ENCODE measurements at regions not wholly inside any gene's neighbourhood (a gene's known extent, or its start where the extent isn't known, plus 50 kb on each side); places are given as distances from the start of the nearest gene placed in this dataset.
"Not testable (repeated sequence)": the region's sequence is repeated elsewhere in the genome, so short reads cannot be mapped to it uniquely, and the experiment has no call there.

- DNase-seq (ENCODE audit: low spot score), result no peak
Observed at GRCh38 chr21:25234857-25235801, 372.2 kb downstream of the MRPL39 start.

DNA sequence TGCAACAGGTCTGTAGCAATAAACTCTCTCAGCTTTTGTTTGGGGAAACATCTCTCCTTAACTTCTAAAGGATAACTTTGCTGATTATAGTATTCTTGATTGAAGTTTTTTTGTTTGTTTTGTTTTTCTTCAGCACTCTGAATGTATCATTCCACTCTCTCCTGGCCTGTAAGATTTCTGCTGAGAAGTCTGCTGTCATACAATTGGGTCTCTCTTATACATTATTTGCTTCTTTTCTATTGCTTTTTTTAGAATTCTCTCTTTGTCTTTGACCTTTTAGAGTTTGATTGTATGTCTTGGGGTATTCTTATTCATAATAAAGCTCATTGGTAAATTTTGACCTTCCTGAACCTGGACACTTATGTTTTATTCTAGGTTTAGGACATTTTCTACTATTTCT lies 386.3 kb downstream of the MRPL39 start:
- DNase-seq (ENCODE audit: low spot score), result no peak

GRCh38 chr21:25220169-25220568 lies 387.1 kb downstream of the MRPL39 start:
- DNase-seq (ENCODE audit: low spot score), result no peak

GRCh38 chr21:25215698-25216384 lies 391.4 kb downstream of the MRPL39 start:
- DNase-seq (ENCODE audit: low spot score), result no peak

DNA sequence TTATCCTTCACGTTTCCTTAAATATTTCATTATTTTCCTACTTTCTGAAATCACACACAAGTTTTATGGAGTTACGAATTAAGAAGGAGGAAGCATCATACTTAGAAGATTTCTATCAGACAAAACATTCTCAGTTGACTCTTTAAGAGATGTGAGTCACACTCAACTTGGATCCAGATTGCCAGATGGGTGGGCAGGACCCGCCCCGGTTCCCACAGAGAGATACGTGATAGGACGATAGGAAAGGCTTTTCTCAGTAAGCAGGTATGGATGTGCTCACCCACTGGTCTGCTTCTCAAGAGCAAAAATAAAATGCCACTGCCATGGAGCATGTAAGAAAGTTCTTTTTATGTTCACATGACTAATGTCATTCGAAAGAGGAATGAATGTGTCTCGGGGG lies 392.6 kb downstream of the MRPL39 start:
- no peak for DNase-seq (ENCODE audit: low spot score)

GRCh38 chr21:25199944-25200343 lies 407.3 kb downstream of the MRPL39 start:
- no peak for DNase-seq (ENCODE audit: low spot score)

- DNase-seq (ENCODE audit: low spot score), result no peak
Observed at GRCh38 chr21:25191141-25191540, 416.1 kb downstream of the MRPL39 start.

GRCh38 chr21:25189497-25189896 lies 417.8 kb downstream of the MRPL39 start:
- DNase-seq (ENCODE audit: low spot score), result no peak

GRCh38 chr21:25188677-25189079 lies 418.6 kb downstream of the MRPL39 start:
- no peak for DNase-seq (ENCODE audit: low spot score)

DNA sequence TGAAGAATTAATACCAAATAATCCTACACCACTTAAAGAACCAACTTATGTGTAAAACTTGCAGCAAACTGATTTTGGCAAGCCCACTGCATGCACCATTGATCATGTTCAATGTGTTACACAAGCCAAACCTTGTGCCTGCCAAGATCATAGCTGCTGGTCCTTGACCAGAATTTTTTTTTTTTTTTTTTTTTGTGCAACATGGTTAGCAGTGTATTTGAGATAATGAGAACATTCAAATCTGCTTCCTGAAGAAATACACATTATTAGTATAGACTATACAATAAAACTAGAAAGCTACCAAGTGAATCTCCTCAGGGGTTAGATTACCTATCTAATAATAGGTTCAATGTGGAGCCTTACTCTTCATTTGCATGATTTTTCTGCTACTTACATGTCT lies 421.0 kb downstream of the MRPL39 start:
- no peak for DNase-seq (ENCODE audit: low spot score)

DNA sequence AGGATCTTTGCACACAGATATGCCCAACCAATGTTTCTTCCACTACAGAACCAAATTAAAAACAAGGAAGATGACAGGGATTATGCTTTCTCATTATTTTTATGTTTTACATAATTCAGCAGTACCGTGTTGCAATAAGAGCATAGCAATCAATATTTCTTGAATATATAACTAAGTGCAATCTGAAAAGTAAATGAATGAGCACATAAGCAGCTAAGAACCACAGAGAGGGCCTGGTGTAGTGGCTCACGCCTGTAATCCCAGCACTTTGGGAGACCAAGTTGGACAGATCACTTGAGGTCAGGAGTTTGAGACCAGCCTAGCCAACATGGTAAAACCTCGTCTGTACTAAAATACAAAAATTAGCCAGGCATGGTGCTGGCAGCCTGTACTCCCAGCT lies 423.7 kb downstream of the MRPL39 start:
- no peak for DNase-seq (ENCODE audit: low spot score)

DNA sequence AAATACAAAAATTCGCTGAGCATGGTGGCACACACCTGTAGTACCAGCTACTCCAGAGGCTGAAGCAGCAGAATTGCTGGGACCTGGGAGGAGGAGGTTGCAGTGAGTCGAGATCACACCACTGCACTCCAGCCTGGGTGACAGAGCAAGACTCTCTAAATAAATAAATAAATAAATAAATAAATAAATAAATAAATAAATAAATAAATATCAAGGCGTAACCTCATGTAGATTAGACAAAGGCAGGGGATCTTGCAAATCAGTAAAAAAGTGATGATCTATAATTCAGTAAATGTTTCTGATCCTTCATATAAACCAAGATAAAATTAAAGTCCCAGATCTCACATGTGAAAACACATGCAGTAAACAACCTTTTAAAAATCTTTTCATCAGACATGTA lies 425.6 kb downstream of the MRPL39 start:
- DNase-seq (ENCODE audit: low spot score), result not testable (repeated sequence)

- no peak for DNase-seq (ENCODE audit: low spot score)
Observed at GRCh38 chr21:25179116-25179515, 428.2 kb downstream of the MRPL39 start.

DNA sequence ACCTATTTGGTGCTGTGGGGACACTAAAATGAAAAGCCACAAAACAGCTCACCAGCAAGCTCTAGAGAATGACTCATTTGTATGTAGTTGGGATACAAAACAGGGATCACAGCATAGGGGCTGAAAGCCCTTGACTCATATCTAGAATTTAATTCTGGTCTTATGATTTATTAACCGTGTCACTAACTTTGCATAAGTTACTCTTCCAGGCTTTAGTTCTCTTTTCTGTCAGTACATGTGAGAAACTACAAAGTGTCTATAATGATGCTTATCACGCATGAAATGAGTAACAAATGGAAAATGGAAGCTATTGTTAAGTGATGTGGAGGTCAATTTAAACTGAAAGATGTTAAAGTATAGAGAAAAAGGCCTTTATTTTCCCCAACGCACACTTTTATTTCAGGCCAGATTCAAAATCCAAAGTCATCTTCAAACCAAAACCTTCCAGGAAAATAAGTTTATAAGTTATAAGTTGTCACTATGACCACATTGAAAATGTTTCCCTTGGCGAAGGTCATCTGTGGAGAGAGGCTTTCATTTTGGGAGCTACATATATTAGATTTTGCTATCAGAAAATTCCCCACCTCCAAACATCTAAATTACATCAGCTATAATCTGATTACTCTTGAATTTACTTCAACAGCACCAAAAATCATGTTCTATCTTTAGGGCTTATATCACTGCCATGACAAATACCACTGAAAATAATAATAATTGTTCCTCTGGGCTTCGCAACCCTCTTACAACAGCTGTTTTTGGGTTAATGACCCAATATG lies 430.5 kb downstream of the MRPL39 start:
- DNase-seq (ENCODE audit: low spot score), result no peak

DNA sequence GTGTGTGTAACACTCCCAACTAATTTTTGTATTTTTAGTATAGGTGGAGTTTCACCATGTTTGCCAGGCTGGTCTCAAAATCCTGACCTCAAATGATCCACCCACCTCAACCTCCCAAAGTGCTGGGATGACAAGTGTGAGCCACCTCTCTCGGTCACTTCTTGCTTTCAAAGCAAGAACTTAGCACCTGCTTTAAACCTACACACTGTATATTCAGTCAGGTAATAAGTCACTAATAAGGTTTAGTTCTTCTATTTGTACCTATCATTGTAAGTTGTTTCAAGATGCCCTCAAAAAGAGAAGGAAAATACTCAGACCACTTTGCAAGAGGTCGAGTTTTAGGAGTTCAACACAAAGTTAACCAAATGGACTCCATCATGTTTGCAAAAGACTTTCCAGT lies 431.3 kb downstream of the MRPL39 start:
- DNase-seq (ENCODE audit: low spot score), result no peak

DNA sequence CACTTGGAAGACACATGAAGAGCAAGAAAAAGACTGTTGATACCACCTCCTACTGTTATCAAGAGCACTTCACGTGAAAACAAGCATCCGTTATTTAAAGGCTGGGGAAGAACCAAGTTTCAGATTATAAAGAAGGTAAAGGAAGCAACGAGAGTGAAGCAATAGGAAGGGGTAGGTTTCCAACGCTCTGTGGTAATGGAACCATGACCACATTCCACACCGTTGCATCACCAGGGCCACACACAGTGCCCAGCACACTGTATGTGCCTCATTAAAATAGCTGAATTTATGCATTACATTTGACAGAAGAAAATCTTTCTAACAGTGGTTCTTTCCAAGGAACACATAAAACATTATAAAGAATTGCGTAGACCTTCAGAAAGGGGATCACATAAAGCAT lies 435.8 kb downstream of the MRPL39 start:
- DNase-seq (ENCODE audit: low spot score), result no peak

DNA sequence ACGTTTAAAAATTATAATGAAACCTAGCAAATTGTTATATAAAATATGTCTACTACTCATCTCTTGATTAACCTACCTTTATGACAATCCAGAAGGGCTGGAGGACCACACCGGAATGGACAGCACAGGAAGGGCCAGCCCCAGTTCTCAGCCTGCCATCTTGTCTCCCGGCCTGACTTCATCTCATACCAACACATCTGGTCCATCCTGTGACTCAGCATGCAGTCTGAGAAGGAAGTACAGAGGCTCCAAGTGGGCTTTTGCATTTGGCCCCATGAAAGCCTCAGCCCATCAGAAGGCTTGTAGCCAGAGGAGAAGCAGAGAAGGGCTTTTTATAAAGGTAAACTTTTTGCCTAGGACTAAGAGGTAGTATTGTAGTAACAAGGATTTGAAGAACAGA lies 436.6 kb downstream of the MRPL39 start:
- DNase-seq (ENCODE audit: low spot score), result no peak

DNA sequence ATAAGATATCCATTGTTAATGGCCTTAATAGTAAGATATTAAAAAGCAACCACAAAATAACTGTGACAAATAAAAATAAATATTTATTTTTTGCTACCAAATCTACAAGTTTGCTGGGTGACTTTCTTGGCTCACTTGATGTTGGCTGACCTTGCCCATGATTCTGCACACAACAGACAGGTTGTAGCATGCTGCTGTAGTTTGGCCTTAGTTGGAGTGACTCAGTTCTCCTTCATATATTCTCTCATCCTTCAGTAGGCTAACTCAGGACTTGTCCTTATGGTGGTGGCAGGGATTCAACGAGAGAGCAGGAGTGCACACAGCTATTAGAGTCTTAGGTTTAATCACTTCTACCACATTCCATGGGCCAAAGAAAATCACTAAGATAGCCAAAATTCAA lies 437.9 kb downstream of the MRPL39 start:
- no peak for DNase-seq (ENCODE audit: low spot score)

DNA sequence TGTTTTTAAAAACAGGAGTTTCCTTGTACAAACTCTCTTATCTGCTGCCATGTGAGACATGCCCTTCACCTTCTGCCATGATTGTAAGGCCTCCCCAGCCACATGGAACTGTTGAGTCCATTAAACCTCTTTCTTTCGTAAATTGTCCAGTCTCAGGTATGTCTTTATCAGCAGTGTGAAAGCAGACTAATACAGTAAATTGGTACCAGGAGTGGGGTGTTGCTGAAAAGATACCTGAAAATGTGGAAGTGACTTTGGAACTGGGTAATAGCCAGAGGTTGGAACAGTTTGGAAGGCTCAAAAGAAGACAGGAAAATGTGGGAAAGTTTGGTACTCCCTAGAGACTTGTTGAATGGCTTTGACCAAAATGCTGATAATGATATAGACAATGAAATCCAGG lies 440.4 kb downstream of the MRPL39 start:
- DNase-seq (ENCODE audit: low spot score), result not testable (repeated sequence)

GRCh38 chr21:25161571-25161970 lies 445.7 kb downstream of the MRPL39 start:
- DNase-seq (ENCODE audit: low spot score), result no peak

DNA sequence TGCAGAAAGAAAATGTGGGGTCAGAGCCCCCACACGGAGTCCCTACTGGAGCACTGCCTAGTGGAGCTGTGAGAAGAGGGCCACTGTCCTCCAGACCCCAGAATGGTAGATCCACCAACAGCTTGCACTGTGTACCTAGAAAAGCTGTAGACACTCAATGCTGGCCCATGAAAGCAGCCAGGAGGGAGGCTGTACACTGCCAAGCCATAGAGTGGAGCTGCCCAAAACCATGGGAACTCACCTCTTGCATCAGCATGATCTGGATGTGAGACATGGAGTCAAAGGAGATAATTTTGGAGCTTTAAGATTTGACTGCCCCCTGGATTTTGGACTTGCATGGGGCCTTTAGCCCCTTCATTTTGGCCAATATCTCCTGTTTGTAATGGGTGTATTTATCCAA lies 452.3 kb downstream of the MRPL39 start:
- not testable (repeated sequence) for DNase-seq (ENCODE audit: low spot score)

GRCh38 chr21:25149022-25149421 lies 458.3 kb downstream of the MRPL39 start:
- no peak for DNase-seq (ENCODE audit: low spot score)

DNA sequence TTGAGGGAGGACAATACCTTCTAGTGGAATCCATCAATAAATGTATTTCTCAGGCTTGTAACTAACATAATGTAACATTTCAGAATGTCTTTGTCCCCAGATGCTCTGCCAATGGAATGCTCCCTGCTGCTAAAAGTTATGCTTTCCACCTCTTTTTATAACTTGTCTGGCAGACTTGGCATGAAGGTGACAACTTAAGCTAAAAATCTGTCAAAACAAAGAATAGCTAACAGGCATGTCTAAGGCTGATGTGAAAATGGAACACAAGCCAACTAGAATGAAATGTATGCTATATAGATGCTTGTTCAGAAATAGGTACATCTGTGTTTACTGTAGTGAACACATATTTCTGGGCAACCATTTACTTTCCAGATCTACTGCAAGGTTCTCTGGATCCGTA lies 467.9 kb downstream of the MRPL39 start:
- DNase-seq (ENCODE audit: low spot score), result peak; percentile 45
